NCI-H1930 (cell line): ENCODE measurements at regions not wholly inside any gene's neighbourhood (a gene's known extent, or its start where the extent isn't known, plus 50 kb on each side); places are given as distances from the start of the nearest gene placed in this dataset.
"Not testable (repeated sequence)": the region's sequence is repeated elsewhere in the genome, so short reads cannot be mapped to it uniquely, and the experiment has no call there.

Experiments
- DNase-seq, 2 experiments: peaks; one replicate each; lab custom pipeline; 2025; lab: John Stamatoyannopoulos, UW

DNA sequence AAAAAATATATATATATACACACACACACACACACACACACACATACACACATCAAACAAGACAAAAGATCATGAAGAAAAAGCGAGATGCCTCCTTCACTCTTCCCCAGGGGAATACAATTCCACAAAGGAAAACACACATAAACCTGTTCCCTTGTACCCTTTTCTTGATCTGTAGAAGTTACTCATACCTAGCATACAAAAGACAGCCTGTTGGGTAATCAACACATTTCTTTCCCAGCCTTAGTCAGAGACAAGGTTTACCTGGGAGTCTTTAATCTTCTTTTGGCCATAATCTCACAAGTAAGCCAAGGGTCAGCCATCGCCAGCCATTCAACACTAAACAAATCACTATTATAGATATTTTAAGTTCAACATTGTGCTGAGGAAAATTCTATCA is 407.0 kb downstream of the SUCLG1 start:
- DNase-seq: no peak

DNA sequence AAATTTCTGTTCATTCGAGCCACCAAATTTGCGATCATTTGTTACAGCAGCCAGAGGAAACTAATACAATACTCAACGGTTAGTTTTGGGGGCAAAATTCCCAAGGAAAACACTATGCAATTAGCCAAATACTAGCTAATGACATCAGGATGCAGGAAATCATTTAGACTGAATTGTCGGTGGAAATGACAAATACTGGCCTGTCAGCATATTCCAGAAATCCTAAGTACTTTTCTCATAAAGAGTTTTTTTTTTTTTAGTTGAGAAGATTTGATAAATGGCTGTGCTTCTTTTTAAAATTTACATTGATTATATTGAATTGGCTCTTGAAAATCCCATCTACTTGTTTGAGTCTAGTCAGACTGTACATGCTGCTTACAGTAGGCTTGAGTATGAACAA is 410.1 kb downstream of the SUCLG1 start:
- no peak for DNase-seq

DNA sequence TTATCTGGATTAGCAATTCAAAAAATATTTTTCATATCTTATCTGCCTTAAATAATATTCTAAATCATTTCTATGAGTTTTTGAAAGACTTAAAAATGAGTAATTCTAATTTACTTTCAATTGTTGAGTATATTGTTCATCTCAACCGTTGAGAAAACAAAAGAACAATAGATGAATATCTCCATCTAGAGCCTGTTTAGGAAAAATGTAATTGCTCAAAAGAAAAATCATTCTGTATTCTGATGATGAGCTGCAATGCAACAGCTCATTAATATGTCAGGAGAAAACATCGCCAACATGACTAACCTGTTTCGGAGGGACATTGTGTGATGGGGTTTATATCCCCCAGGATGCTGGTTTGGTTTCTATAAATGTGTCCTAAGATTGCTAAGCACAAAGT is 417.6 kb downstream of the SUCLG1 start:
- no peak for DNase-seq

DNA sequence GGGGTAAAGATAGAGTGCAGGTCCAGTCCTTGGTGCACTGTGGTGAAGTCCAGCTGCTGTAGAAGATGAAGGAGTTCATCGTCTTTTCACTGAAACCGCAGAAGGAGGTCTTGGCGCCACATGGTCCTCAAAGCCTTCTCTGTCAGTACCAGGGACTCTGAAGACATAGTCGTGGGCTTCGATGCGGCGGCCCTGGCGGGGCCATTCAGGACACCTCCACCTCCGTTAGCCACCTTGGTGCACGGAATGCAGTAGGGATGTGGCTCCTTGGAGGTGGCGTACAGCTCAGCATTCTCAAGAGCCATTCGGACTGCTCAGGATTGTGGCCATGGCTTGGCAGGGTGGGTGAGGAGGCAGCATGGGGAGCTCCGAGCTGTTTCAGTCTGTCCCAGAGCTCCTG is 418.8 kb downstream of the SUCLG1 start:
- no peak for DNase-seq

DNA sequence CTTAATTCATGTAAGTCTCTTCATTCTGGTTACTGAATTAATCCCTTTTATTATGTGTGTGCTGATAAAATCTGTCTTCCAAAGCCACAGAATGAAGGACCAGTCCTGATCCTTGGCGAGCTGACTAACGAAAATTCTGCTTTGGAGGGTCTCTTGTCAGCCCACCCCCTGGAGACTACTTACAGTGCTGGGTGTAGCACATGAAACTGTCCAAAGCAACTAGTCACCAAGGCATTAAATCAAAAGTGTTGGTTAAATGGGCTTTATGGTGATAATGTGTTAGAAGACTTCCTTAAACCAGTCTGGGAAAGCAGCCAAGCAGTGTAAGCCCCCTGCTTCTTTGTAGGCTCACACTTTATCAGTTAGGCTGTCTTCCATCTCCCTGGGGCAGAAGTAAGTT is 420.2 kb downstream of the SUCLG1 start:
- DNase-seq: no peak

DNA sequence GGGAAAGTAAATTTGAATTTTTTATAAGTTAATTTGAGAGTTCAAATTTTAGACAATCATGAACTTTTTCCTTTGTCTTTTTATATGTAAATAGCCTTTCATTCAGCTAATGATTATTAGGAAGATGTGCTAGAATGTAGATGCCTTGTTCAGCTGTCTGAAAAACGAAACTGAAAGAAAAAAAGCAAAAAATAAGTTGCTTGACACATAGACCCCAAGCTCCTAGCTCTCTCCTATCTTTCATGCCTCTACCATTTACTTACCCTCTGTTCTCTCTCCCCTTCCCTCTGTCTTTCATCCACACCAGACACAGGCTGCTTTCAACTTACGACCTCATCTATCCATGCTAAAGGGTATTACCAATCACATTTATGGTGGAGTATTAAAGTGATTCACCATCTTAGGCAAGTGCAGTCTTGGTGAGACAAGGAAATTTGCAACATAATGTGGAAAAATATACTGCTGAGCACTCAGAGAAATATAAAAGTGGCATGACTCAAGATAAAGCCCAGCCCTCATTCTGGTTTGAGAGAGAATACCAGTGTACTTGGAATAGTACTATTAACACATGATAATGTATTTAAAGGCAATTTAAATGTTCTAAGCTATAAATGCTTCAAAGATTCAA is 425.6 kb downstream of the SUCLG1 start:
- DNase-seq: no peak

DNA sequence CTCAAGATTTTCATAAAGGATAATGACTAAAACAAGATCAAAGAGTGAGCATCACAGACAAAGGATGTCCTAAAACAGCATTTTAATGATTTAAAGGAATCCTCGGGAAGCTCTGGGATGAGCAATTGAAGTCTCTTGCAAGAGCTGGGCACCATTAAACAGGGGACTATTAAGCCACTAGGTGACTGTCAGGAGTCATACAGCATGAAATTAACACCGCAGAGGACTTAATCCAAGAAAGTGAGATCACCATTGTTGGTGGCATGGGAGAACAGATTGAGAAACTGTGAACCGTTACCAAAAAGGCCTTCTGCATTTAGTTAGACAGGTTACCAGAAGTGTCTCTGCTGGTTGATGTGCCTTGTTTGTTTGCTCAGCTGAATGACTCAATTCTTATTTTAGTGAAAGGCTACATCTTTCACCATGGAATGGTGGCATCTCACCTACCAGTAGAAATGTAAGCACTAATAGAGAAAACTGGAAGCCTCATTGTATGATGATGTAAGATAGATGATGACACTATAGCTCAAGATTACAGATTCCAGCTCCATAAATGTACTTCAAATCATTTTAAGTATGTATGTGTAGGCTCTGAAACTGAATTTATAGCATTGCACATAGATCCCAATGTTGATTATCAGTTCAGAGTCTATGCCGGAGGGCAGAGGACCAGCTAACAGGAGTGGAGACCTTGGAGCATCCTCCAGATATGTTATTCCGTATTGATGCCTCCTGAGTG is 427.6 kb downstream of the SUCLG1 start:
- no peak for DNase-seq

DNA sequence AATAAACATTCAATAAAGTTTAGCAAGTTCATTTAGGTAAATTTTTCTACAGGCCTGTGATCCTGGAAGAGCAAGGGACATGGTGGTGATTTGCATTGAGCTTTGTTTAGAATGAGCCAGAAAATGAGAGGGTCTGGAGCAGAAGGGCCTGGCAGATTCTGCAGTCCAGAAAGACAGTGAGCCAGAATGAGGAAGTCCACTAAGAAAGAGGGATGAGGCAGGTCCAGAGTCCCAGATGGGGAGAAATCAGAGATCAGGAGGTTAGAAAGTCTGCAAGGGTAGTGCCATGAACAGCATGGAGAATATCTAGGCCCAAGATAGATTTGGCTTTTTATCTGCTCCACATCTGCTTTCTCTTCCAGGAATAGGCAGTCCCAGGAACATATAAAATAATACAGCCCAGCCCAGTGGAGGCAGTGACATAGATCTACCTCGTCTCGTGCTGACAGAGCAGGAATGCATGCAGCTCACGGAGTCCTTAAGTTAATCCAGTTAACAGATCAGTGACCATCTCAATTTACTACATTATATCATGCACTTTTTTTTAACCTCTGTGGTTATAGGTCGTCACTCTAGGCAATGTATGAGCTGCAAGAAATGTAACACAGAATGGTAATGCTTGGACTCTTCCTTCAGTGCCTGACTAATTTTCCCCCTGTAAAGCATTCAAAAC is 429.0 kb downstream of the SUCLG1 start:
- DNase-seq: no peak

DNA sequence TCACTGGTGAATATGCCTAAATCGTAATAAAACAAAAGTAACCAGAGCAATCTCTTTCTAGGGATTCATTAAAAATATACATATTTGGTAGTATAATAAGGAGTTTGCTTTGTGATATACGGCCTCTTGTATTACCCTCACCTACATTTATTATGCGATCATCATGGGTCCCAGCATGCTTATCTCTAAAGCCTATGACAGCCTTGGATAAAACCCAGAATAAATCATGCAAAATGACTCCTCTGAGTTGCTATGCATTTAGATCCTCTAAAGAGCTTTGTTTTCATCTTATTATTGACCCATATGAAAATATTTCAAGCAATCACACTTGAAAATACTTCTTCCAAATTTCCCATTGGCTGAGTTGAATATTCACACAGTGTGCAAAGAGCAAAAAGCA is 432.3 kb downstream of the SUCLG1 start:
- no peak for DNase-seq

DNA sequence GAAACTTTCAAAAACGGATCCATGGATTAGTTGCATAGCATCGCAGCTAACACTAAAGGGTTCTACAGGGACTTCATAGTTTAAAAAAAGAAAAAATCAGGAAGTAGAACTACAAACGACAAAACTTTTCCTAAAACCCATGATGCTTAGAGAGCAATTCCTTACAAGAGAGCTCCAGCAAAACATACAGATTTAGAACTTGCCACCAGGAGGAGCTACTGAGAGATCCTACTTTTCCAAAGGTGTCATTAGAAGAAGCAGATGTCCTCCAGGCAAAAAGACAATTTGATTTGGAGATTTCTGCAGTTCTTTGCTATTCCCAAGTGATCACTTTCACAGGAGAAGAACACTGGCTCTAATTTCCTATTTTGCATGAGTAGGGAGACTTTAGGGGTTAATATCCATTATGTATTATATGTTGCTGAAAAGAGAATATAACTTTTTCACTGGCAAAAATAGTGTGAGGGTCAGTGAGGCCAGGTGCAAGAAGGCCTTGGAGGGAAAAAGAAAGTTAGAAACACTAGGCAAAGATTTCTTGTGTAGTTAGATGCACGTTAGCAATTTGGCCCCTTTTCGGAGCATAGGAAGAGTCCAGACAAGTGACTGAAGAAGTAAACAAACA is 436.2 kb downstream of the SUCLG1 start:
- peak; percentile 45 for DNase-seq

DNA sequence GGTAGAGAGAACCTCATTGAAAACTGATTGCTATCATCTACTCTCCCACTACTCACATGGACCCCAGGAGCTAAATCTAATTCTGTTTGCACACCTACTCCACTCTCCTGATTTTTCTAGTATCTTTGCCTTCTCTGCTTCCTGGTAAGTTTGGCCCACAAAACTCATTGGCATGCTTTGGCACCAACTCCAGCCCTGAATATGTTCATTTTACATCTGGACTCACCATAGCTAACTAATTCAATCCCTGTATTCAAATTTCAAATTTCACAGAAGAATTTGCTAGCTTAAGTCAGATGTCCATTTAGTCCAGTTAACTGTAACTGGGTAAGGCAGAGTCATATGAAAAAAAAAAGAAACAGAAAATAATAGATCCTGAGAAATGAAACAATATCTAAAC is 442.1 kb downstream of the SUCLG1 start:
- DNase-seq: no peak

DNA sequence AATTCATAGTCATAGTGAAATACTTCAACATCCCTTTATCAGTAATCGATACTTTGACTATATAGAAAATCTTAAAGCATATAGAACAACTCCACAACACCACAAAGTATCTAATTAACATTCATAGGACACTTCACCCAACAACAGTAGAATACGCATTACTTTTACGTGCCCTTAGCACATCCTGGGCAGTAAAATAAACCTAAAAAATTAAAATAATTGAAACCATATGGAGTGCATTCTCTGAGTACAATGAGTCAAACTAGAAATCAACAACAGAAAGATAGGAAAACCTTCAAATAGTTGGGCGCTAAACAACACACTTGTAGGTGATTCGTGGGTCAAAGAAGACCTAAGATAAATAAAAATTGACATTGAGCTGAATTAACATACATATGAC is 442.9 kb downstream of the SUCLG1 start:
- DNase-seq: no peak

DNA sequence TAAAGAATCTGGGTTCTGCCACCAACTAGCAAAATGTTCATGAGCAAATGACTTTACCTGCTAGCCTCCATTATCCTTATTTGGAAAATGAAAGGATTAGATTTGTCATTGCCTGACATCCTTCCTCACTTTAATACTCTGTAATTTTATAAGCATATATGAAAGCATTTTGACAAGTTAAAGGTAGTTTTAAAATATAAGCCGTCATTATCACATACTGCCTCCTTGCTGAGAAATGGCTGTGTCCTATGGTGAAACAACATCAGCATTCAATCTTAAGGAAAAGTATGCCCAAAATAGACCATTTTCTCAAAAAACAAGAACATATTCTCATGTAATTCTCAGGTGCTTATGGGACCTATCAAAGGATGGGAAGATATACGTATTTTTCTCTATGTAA is 461.2 kb downstream of the SUCLG1 start:
- DNase-seq: no peak

DNA sequence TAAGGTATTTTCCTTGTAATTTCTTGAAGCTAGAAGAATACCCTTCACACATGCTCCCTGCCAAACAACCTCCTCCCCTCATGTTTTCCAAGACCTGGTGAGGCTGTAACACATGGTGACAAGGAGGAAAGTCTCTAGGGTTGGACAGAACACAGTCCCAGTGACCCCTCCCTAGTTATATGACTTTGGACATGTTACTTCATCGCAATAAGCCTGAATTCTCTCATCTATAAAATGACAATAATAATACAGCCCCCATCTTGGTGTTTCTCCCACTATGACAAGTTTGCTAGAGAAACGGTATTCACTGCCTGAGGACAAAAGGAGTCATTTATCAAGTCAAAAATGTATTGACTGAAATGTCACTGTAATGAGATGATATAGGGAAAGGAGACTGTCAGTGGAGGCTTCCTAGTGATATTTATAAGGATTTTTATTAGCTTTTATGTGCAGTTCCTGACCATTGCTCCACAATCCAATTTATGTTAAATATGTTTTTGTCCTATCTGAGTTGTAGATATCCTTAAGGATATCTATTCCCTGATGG is 464.4 kb downstream of the SUCLG1 start:
- DNase-seq: no peak

DNA sequence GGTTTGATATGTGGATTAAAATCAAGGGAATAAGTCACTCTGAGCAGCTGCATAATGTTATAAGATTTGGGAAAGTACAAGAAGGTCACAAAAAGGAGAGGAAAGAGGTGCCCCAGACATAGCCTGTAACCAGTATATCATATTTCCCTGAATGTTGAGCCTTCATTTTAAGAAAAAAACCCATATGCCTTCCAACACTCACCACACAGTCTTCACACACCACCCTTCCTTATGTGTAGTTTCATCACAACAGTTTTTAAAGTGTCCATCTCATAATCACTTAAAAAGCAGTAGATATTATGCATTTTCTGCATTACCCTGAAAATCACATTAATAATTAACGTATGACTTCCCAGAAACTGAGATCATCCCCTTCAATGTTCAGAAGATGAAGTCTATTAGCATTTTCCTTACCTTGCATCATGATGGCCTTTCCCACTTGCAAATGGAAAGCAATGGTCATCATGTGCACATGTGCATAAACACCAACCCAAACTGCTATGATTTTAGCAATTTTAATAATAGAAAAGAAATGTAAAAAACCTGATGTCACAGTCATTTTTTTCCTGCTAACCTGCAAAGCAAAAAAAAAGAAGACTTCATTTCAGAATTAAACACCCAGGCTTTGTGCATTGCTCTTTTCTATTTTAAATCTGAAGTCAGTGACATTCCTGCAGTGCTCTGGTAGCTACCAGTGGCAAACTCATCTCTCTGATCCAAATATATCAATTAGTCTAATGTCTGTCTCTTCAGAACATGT is 465.0 kb downstream of the SUCLG1 start:
- no peak for DNase-seq

DNA sequence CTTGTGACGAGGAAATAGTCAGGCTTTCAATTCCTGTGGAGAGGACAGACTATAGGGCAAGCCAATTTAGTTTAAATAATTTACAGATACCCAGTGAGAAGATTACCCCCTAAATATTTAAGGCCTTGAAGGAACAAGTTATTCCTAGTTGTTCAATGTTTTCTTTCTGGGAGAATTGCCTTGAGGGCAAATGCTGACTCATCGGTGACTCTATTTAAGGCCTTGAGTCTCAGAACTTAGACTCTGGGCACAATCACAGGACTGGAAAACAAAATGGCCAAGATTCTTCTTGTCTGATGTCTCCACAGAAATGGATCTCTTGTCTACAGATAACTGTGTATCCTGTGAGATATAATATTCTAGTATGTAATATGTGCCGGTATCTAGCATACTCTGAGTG is 467.1 kb downstream of the SUCLG1 start:
- no peak for DNase-seq

DNA sequence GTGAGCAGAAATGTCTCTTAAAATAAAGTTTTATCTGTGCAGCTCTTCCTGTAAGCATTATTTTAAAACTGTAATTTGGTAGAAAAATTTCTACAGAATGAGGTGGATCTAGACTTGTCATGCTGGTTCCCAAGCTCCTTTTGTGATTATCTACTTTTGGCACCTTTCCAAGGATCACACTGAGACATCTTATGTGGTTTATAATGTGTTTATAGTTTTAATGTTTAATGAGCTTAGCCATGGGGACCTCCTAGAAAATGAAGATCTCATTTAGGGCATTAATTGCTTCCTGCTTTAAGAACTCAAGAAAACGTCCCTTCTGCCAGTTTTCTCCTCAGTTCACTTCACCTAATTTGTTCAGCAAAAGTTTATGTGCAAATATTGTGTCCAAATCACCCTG is 468.4 kb downstream of the SUCLG1 start:
- no peak for DNase-seq

DNA sequence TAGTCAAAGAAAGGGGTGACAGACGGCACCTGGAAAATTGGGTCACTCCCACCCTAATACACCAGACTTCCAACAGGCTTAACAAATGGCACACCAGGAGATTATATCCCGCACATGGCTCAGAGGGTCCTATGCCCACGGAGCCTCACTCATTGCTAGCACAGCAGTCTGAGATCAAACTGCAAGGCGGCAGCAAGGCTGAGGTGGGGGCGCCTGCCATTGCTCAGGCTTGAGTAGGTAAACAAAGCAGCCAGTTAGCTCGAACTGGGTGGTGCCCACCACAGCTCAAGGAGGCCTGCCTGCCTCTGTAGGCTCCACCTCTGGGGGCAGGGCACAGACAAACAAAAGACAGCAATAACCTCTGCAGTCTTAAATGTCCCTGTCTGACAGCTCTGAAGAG is 482.5 kb downstream of the SUCLG1 start:
- DNase-seq: not testable (repeated sequence)

DNA sequence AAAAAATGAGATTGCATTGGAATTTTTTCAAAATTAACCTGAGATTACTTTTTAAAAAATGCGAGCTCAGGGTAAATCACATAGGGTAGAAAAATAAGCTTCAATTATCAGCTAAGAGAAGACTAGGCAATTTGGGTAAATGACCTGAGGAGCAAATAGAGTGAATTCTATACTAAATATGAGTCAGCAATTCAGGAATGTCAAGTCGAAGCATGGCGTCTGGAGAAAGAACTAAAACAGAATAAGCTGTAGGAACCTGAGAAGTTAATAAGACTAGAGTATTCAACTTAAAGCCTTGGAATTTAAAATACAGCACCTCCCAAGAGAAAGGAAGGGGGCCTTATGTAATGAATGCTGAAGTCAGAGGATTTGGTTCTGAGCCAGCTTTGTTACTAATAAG is 487.0 kb downstream of the SUCLG1 start:
- DNase-seq: no peak

DNA sequence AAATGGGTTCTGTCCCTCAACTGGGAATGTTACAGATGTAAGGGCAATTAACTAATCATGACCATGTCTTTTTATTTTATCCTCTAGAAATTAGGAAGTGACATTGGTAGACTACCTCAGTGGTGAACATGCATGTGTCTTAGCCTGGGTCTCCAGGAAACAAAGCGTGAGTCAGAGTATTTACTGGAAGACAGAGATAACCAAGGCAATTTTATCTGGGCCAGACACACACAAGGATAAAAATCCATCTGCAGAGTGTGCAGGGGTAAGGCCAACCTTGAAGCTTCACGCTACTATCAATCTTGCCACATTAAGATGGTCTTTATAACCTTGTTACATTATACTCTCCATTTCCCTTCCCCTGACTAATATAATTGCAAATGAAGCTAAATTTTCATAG is 487.5 kb downstream of the SUCLG1 start:
- no peak for DNase-seq

DNA sequence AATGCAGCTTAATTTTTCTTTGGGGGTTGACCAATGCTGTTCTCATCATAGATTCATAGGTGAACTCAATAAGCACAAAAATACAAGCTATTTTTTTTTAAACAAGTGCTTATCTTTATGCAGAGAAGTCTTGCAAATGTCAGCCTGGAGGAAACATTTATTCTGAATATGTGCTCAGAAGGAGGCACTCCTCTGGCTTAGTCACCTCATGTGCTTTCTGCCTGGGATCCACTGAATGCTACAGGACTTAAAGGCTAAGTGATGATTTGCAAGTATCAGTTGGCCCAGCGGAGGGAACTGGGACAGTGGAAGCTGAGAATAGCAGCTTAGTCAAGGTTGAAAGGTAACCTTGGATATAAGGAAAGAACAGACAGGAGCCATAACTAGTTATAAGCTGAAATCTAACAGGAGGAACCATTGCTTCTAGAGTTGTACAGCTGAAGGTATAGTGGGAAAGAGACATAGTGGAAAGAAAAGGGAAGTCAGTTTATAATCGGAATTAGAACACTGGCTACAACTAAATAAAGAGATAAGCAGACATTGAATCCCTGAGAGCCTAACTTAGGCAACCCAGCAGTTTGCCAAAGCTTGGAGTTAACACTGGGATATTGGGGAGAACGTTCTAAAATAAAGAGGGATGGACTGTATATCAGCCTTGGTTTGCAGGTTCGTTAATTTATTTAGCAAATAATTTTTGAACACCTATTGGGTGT is 488.7 kb downstream of the SUCLG1 start:
- DNase-seq: no peak
